ENCODE measurements at regions not wholly inside any gene's neighbourhood (a gene's known extent, or its start where the extent isn't known, plus 50 kb on each side); places are given as distances from the start of the nearest gene placed in this dataset.
"Not testable (repeated sequence)": the region's sequence is repeated elsewhere in the genome, so short reads cannot be mapped to it uniquely, and the experiment has no call there.

- DNase-seq (ENCODE audit: low spot score) = no peak
These were observed 139.6 kb upstream of the DCC start for GRCh38 chr18:52200406-52200805.

GRCh38 chr18:52200921-52201663 is 138.9 kb upstream of the DCC start:
- DNase-seq (ENCODE audit: low spot score) = no peak

- DNase-seq (ENCODE audit: low spot score) = no peak
These were observed 131.4 kb upstream of the DCC start for GRCh38 chr18:52208646-52209045.

- DNase-seq (ENCODE audit: low spot score) = no peak
These were observed 123.9 kb upstream of the DCC start for GRCh38 chr18:52216109-52216508.

GRCh38 chr18:52216666-52217065 is 123.3 kb upstream of the DCC start:
- DNase-seq (ENCODE audit: low spot score) = no peak

GRCh38 chr18:52219102-52219501 is 120.9 kb upstream of the DCC start:
- no peak for DNase-seq (ENCODE audit: low spot score)

GRCh38 chr18:52220062-52220591 is 119.9 kb upstream of the DCC start:
- DNase-seq (ENCODE audit: low spot score) = no peak

GRCh38 chr18:52222211-52222610 is 117.8 kb upstream of the DCC start:
- DNase-seq (ENCODE audit: low spot score) = no peak

- no peak for DNase-seq (ENCODE audit: low spot score)
These were observed 112.5 kb upstream of the DCC start for GRCh38 chr18:52227536-52227935.

GRCh38 chr18:52228166-52228565 is 111.8 kb upstream of the DCC start:
- DNase-seq (ENCODE audit: low spot score) = no peak

GRCh38 chr18:52236131-52236530 is 103.9 kb upstream of the DCC start:
- no peak for DNase-seq (ENCODE audit: low spot score)

GRCh38 chr18:52237551-52237950 is 102.4 kb upstream of the DCC start:
- DNase-seq (ENCODE audit: low spot score) = no peak

- no peak for DNase-seq (ENCODE audit: low spot score)
These were observed 97.3 kb upstream of the DCC start for GRCh38 chr18:52242711-52243110.

GRCh38 chr18:52244658-52245057 is 95.3 kb upstream of the DCC start:
- DNase-seq (ENCODE audit: low spot score) = no peak

- no peak for DNase-seq (ENCODE audit: low spot score)
These were observed 85.6 kb upstream of the DCC start for GRCh38 chr18:52254367-52254766.

GRCh38 chr18:52257417-52257816 is 82.6 kb upstream of the DCC start:
- not testable (repeated sequence) for DNase-seq (ENCODE audit: low spot score)

- no peak for DNase-seq (ENCODE audit: low spot score)
These were observed 64.2 kb upstream of the DCC start for GRCh38 chr18:52275817-52276216.

GRCh38 chr18:52277785-52278184 is 62.2 kb upstream of the DCC start:
- no peak for DNase-seq (ENCODE audit: low spot score)

GRCh38 chr18:52278191-52278590 is 61.8 kb upstream of the DCC start:
- DNase-seq (ENCODE audit: low spot score) = no peak

GRCh38 chr18:52280702-52281101 is 59.3 kb upstream of the DCC start:
- no peak for DNase-seq (ENCODE audit: low spot score)

- DNase-seq (ENCODE audit: low spot score) = no peak
These were observed 56.1 kb upstream of the DCC start for GRCh38 chr18:52283927-52284326.

GRCh38 chr18:52286675-52287074 is 53.3 kb upstream of the DCC start:
- no peak for DNase-seq (ENCODE audit: low spot score)

GRCh38 chr18:52287151-52287550 is 52.8 kb upstream of the DCC start:
- DNase-seq (ENCODE audit: low spot score) = no peak

- DNase-seq (ENCODE audit: low spot score) = no peak
These were observed 51.5 kb upstream of the DCC start for GRCh38 chr18:52288403-52289004.

Data from AG08396 (cell line).